ENCODE measurements at regions not wholly inside any gene's neighbourhood (a gene's known extent, or its start where the extent isn't known, plus 50 kb on each side); places are given as distances from the start of the nearest gene placed in this dataset.

DNA sequence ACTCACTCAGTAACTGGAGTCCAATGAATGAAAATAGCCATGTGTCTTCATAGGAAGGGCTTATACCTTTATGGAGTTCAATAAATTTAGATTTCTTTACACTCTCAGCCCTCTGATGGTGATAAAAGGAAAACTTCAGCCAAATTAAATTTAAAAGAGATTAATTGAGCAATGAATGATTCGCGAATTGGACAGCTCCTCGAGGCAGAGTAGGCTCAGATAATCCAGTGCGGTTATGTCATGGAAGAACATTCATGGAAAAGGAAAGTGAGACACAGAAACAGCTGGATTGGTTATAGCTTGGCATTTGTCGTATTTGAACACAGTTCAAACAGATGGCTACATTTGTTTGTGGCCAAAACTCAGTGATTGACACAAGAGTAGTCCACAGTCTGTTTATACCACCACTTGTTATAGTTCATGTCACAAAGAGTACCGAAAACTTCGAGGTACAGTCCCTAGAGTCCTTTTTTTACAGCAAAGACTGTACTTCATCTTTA lies 54.6 kb upstream of the TACR3 start:
- Histone ChIP-seq H3K27ac (ENCODE audit: insufficient read depth, low read length) (no peak overlapping the region), H3K4me2 (ENCODE audit: extremely low read depth, insufficient read depth, low read length) (no peak overlapping the region), H2AFZ (ENCODE audit: low read length) (no peak overlapping the region), H3K27me3 (ENCODE audit: control insufficient read depth, insufficient read depth, low read length) (no peaks in the 10 kb centered on the region), H4K20me1 (ENCODE audit: control insufficient read depth, extremely low read depth, insufficient read depth, low read length) (no peaks in the 10 kb centered on the region), H3K4me1 (ENCODE audit: control insufficient read depth, extremely low read depth, insufficient read depth, low read length) (no peaks in the 10 kb centered on the region), H3K9ac (ENCODE audit: insufficient read depth, low read length) (no peak overlapping the region), H3K9me3 (ENCODE audit: control insufficient read depth, insufficient read depth, low read depth, low read length) (no peaks in the 10 kb centered on the region), H3K36me3 (ENCODE audit: control insufficient read depth, insufficient read depth, low read length) (no peaks in the 10 kb centered on the region), H3K79me2 (ENCODE audit: control insufficient read depth, insufficient read depth, low read length) (no peaks in the 10 kb centered on the region), H3K4me3 (replicated peaks in 1 of 4; ENCODE audit: control extremely low read depth in 1 of 4, insufficient read depth in 1 of 4, low read depth in 3 of 4, low read length in 4 of 4) (no peak overlapping the region)
- no peak for DNase-seq (ENCODE audit: low read depth in 2 of 2)
- TF ChIP-seq, protein P1, sequence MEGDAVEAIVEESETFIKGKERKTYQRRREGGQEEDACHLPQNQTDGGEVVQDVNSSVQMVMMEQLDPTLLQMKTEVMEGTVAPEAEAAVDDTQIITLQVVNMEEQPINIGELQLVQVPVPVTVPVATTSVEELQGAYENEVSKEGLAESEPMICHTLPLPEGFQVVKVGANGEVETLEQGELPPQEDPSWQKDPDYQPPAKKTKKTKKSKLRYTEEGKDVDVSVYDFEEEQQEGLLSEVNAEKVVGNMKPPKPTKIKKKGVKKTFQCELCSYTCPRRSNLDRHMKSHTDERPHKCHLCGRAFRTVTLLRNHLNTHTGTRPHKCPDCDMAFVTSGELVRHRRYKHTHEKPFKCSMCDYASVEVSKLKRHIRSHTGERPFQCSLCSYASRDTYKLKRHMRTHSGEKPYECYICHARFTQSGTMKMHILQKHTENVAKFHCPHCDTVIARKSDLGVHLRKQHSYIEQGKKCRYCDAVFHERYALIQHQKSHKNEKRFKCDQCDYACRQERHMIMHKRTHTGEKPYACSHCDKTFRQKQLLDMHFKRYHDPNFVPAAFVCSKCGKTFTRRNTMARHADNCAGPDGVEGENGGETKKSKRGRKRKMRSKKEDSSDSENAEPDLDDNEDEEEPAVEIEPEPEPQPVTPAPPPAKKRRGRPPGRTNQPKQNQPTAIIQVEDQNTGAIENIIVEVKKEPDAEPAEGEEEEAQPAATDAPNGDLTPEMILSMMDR (conservative IDR thresholded peaks at IDR 0.05 in 1 of 2, IDR thresholded peaks at IDR 0.05 in 1 of 2; ENCODE audit: low read depth in 1 of 2, low read length in 2 of 2) = no peak
- TF ChIP-seq EZH2 (IDR thresholded peaks at IDR 0.05; ENCODE audit: low read length, missing control alignments) = no peak

DNA sequence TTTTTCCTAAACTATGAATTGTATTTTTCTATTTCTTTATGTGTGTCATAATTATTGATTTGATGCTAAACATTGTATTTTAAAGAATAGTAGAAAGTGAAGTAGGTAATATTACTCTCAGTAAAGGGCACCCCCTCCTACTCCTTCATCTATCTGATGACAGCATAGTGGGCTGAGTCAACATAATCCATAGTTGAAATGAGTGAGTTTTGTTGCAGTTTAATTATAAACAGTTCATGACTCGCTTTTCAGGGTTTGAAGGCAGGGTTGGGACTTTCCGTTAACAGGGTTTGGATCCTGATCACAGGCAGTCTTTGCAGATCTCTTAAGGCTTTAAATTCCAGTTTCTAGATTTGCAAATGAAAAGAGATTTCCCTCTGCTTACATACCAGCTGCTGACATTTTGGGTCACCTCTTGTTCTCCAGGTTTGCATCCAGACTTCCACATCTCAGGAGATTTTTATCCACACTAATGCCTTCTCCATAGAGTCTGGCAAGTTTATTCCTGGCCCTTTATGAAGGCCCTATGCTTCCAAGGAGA lies 54.0 kb upstream of the TACR3 start:
- no peak overlapping the region for H2AFZ ChIP-seq (ENCODE audit: low read length)
- H4K20me1 ChIP-seq (ENCODE audit: control insufficient read depth, extremely low read depth, insufficient read depth, low read length) = no peaks in the 10 kb centered on the region
- TF ChIP-seq EZH2 (IDR thresholded peaks at IDR 0.05; ENCODE audit: low read length, missing control alignments) = no peak
- TF ChIP-seq, protein P1 (conservative IDR thresholded peaks at IDR 0.05 in 1 of 2, IDR thresholded peaks at IDR 0.05 in 1 of 2; ENCODE audit: low read depth in 1 of 2, low read length in 2 of 2) = no peak
- no peak overlapping the region for H3K9ac ChIP-seq (ENCODE audit: insufficient read depth, low read length)
- H3K9me3 ChIP-seq (ENCODE audit: control insufficient read depth, insufficient read depth, low read depth, low read length) = no peaks in the 10 kb centered on the region
- no peaks in the 10 kb centered on the region for H3K79me2 ChIP-seq (ENCODE audit: control insufficient read depth, insufficient read depth, low read length)
- no peaks in the 10 kb centered on the region for H3K27me3 ChIP-seq (ENCODE audit: control insufficient read depth, insufficient read depth, low read length)
- H3K27ac ChIP-seq (ENCODE audit: insufficient read depth, low read length) = no peak overlapping the region
- no peak overlapping the region for H3K4me3 ChIP-seq (replicated peaks in 1 of 4; ENCODE audit: control extremely low read depth in 1 of 4, insufficient read depth in 1 of 4, low read depth in 3 of 4, low read length in 4 of 4)
- H3K36me3 ChIP-seq (ENCODE audit: control insufficient read depth, insufficient read depth, low read length) = no peaks in the 10 kb centered on the region
- no peaks in the 10 kb centered on the region for H3K4me1 ChIP-seq (ENCODE audit: control insufficient read depth, extremely low read depth, insufficient read depth, low read length)
- no peak for DNase-seq (ENCODE audit: low read depth in 2 of 2)
- H3K4me2 ChIP-seq (ENCODE audit: extremely low read depth, insufficient read depth, low read length) = no peak overlapping the region
